PC-9 (cell line): ENCODE measurements at regions not wholly inside any gene's neighbourhood (a gene's known extent, or its start where the extent isn't known, plus 50 kb on each side); places are given as distances from the start of the nearest gene placed in this dataset.
A peak's percentile ranks its signal among the peaks of the same experiment; 100 is the strongest.

Experiments used
- BruUV-seq: library from RNA; stranded (reverse); fragments of 400-500 nt; replicated peaks from 2 replicates; lab custom pipeline; 2021; lab: Mats Ljungman, UMichigan
- CTCF ChIA-PET: fragments of 300-600 bp; sonication (Branson Sonifier 250); formaldehyde crosslinking; loops from one replicate; lab custom pipeline; 2022; ENCODE audit warnings: antibody characterized with exemption; lab: Charles Lee
- POLR2A ChIA-PET: fragments of 300-600 bp; sonication (Branson Sonifier 250); formaldehyde crosslinking; loops from one replicate; lab custom pipeline; 2022; ENCODE audit warnings: antibody characterized with exemption; ENCODE audit not compliant: unreplicated experiment; lab: Charles Lee
- DNase-seq, 2 experiments: peaks; one replicate each; pipeline versions ENCODE4 v3.0.0 to v3.0.0-alpha.2; 2015 to 2022; ENCODE audit warnings: mixed read lengths in 1 of 2
- H2AFZ ChIP-seq: fragments of 200-600 bp; sonication (generic); 2 replicates; pipeline ENCODE4 v1.8.1; 2017; ENCODE audit warnings: antibody characterized with exemption
- H3F3A ChIP-seq: fragments of 200-600 bp; sonication (generic); 2 replicates; pipeline ENCODE4 v1.8.1; 2017; ENCODE audit warnings: antibody characterized with exemption, mild to moderate bottlenecking, low read depth; ENCODE audit not compliant: insufficient read depth
- H3K27ac ChIP-seq: fragments of 200-600 bp; sonication (generic); 2 replicates; pipeline ENCODE4 v1.6.1; 2016; ENCODE audit warnings: mixed run types
- H3K27me3 ChIP-seq: fragments of 200-600 bp; sonication (generic); 2 replicates; pipeline ENCODE4 v1.6.1; 2016; ENCODE audit warnings: low read depth, mixed run types; ENCODE audit not compliant: insufficient read depth
- H3K36me3 ChIP-seq: fragments of 200-600 bp; sonication (generic); 2 replicates; pipeline ENCODE4 v1.6.1; 2016; ENCODE audit warnings: low read depth, mixed run types
- H3K4me1 ChIP-seq: fragments of 200-600 bp; sonication (generic); replicated peaks from 2 replicates; pipeline ENCODE4 v1.6.1; 2016; ENCODE audit warnings: mixed run types; ENCODE audit not compliant: insufficient read depth
- H3K4me2 ChIP-seq: fragments of 200-600 bp; sonication (generic); 2 replicates; pipeline ENCODE4 v1.6.1; 2017; ENCODE audit warnings: mixed run types
- H3K4me3 ChIP-seq: fragments of 200-600 bp; sonication (generic); 2 replicates; pipeline ENCODE4 v1.6.1; 2016; ENCODE audit warnings: mixed run types
- H3K79me2 ChIP-seq: fragments of 200-600 bp; sonication (generic); 2 replicates; pipeline ENCODE4 v1.6.1; 2017; ENCODE audit warnings: low read depth, mixed run types
- H3K9me2 ChIP-seq: fragments of 200-600 bp; sonication (generic); 2 replicates; pipeline ENCODE4 v1.8.1; 2017; ENCODE audit warnings: mild to moderate bottlenecking; ENCODE audit not compliant: insufficient read depth
- H3K9me3 ChIP-seq: fragments of 200-600 bp; sonication (generic); 2 replicates; pipeline ENCODE4 v1.8.1; 2016; ENCODE audit warnings: low read depth; ENCODE audit not compliant: insufficient read depth
- H4K20me1 ChIP-seq: fragments of 200-600 bp; sonication (generic); 2 replicates; pipeline ENCODE4 v1.8.1; 2017; ENCODE audit not compliant: insufficient read depth
- EZH2 ChIP-seq: fragments of 200-600 bp; sonication (generic); IDR thresholded peaks from 2 replicates; pipeline ENCODE4 v1.8.0; 2017; ENCODE audit warnings: antibody characterized with exemption, low read depth
- intact Hi-C: fragments of 100-400 bp; cut with micrococcal nuclease; formaldehyde crosslinking; loops from one replicate; pipeline ENCODE4 v1.10.0; 2022; ENCODE audit not compliant: unreplicated experiment
- TF ChIP-seq, protein P1 (sequence below): fragments of 200-600 bp; sonication (generic); conservative IDR thresholded peaks from 2 replicates; pipeline ENCODE4 v1.6.1; 2017; ENCODE audit warnings: mixed run types, antibody characterized with exemption, mild to moderate bottlenecking, moderate library complexity

DNA sequence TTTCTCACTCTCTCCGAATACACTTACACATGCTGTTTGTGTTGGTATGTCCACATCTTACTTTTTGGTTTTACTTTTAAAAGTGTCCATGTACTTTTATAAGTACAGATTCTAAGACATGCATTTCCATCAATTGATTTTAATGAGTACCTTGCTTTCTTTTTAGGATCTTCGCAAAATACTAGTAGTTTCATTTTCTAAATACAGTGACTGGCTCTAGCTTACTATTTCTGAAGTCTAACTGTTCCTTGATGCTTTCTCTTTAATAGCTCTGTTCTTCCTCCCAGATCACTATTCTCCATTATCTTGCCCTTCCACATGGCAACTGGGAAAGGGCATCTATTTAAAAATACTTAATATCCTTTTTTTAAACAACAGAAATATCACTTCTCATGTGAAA, 164.1 kb downstream of the KITLG start:
- Histone ChIP-seq H2AFZ (no peak overlapping the region), H3K4me3 (no peak overlapping the region), H3K4me1 (no peaks in the 10 kb centered on the region), H3K9me3 (no peaks in the 10 kb centered on the region), H3K36me3 (no peaks in the 10 kb centered on the region), H3K9me2 (no peaks in the 10 kb centered on the region; the same call in 1 of the 2 replicates), H3K79me2 (no peaks in the 10 kb centered on the region), H3K27ac (no peak overlapping the region), H4K20me1 (no peaks in the 10 kb centered on the region), H3K4me2 (no peak overlapping the region), H3K27me3 (no peaks in the 10 kb centered on the region), H3F3A (no peaks in the 10 kb centered on the region)
- POLR2A ChIA-PET = no interaction called here
- CTCF ChIA-PET = no interaction called here
- no peak for TF ChIP-seq EZH2
- DNase-seq = no peak
- no TSS peak for BruUV-seq
- intact Hi-C loops = no loop called here

DNA sequence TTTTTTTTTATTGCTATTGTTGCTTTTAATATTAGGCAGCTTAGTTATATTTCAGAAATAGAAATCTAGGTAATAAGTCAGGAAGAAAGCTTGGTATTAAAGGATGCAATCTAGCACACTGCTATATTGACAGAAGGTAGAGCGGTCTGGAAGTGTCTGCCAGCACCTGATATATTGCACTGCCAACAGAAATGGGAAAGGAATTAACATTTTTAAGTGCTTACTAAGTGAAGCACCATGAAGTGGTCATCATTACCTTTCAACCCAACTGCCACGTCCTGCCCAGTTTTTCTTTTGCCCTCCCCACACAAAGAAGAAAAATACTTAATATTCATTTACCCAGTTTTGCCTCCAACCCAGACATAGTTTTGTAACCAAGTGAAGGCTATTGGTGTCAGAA, 163.5 kb downstream of the KITLG start:
- no peak for DNase-seq
- Histone ChIP-seq H3K4me3 (no peak overlapping the region), H3K27ac (no peak overlapping the region), H3K9me2 (no peaks in the 10 kb centered on the region), H3K4me1 (no peaks in the 10 kb centered on the region), H3F3A (no peaks in the 10 kb centered on the region), H2AFZ (0 out of 2 replicates have a peak overlapping the region, but pooled peaks have one; percentile 26), H3K4me2 (no peak overlapping the region), H3K27me3 (no peaks in the 10 kb centered on the region), H4K20me1 (no peaks in the 10 kb centered on the region), H3K79me2 (no peaks in the 10 kb centered on the region), H3K36me3 (no peaks in the 10 kb centered on the region), H3K9me3 (no peaks in the 10 kb centered on the region)
- intact Hi-C loops = no loop called here
- CTCF ChIA-PET = no interaction called here
- TF ChIP-seq EZH2 = no peak
- TF ChIP-seq, protein P1, sequence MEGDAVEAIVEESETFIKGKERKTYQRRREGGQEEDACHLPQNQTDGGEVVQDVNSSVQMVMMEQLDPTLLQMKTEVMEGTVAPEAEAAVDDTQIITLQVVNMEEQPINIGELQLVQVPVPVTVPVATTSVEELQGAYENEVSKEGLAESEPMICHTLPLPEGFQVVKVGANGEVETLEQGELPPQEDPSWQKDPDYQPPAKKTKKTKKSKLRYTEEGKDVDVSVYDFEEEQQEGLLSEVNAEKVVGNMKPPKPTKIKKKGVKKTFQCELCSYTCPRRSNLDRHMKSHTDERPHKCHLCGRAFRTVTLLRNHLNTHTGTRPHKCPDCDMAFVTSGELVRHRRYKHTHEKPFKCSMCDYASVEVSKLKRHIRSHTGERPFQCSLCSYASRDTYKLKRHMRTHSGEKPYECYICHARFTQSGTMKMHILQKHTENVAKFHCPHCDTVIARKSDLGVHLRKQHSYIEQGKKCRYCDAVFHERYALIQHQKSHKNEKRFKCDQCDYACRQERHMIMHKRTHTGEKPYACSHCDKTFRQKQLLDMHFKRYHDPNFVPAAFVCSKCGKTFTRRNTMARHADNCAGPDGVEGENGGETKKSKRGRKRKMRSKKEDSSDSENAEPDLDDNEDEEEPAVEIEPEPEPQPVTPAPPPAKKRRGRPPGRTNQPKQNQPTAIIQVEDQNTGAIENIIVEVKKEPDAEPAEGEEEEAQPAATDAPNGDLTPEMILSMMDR = no peak
- BruUV-seq = no TSS peak
- POLR2A ChIA-PET = interaction anchor here (0.7 kb wide), 1 partner anchor 159 kb away, joined by 6 read pairs; no protein-coding TSS in a partner anchor

DNA sequence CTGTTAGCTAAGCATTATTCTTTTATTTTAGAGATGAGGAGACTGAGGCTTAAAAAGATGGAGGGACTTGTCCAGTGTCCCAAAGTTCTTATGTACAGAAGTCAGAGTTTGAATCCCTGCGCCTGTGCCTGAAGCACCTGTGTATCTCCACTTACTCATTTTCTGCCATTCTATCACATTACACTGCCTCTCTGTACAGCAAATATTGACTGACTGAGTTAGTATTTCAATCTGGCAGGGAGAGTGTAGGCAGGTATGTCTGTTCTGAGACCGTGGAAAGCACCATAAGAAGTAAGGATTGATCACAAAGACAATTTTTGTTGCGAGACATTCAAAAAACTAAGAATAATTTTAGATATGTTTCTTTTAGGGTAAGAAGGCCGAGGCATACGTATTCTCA, 162.7 kb downstream of the KITLG start:
- no peaks in the 10 kb centered on the region for H3K79me2 ChIP-seq
- no peaks in the 10 kb centered on the region for H3K9me2 ChIP-seq
- no peaks in the 10 kb centered on the region for H3F3A ChIP-seq
- TF ChIP-seq EZH2 = no peak
- TF ChIP-seq, protein P1 = no peak
- 0 out of 2 replicates have a peak overlapping the region, but pooled peaks have one; percentile 26 for H2AFZ ChIP-seq
- H3K4me1 ChIP-seq = no peaks in the 10 kb centered on the region
- no peak for DNase-seq
- H3K9me3 ChIP-seq = no peaks in the 10 kb centered on the region
- no peak overlapping the region for H3K4me3 ChIP-seq
- no peak overlapping the region for H3K27ac ChIP-seq
- no TSS peak for BruUV-seq
- no peaks in the 10 kb centered on the region for H4K20me1 ChIP-seq
- no peak overlapping the region for H3K4me2 ChIP-seq
- CTCF ChIA-PET = interaction anchor here (0.5 kb wide), 1 partner anchor 178 kb away, joined by 12 read pairs; no protein-coding TSS in a partner anchor
- intact Hi-C loops = no loop called here
- no peaks in the 10 kb centered on the region for H3K27me3 ChIP-seq
- H3K36me3 ChIP-seq = no peaks in the 10 kb centered on the region
- POLR2A ChIA-PET = no interaction called here
